ENCODE measurements at regions not wholly inside any gene's neighbourhood (a gene's known extent, or its start where the extent isn't known, plus 50 kb on each side); places are given as distances from the start of the nearest gene placed in this dataset.

DNA sequence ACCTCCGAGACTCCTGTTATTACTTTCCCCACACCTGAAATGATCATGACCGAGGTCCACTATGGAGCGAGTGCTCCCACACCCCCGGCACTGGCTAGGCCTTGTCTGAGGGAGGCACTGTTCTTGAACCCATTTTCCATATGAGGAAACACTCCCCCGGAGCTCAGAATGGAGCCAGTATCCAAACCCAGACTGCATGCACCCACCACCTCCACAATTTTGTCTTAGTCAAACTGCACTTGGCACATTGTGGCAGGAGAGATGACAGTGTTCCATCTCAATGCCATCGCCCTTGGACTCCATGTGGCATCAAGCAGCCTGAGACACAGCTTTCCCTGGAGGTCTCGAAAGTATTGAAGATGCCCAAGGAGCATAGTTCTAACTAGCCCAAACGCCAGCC is 154.1 kb downstream of the NUP210 start:
- no peak for DNase-seq (ENCODE audit: low read depth)

DNA sequence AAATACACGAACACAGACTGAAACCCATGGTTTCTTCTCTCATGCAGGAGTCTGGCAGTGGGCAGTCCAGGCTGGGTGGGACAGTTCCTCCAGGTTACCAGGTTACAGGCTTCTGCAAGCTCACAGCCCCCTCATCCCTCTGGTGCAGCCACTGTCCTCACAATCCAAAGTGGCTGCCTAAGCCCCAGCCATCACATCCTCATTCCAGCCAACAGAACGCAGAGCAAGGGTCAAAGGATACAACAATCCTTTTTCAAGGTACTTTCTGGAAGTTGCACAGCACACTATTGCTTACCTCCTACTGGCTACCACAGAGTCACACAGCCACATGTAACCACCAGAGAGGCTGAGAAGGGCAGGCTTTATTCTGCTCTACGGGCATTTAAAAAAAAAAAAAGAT is 154.6 kb downstream of the NUP210 start:
- no peak for DNase-seq (ENCODE audit: low read depth)

DNA sequence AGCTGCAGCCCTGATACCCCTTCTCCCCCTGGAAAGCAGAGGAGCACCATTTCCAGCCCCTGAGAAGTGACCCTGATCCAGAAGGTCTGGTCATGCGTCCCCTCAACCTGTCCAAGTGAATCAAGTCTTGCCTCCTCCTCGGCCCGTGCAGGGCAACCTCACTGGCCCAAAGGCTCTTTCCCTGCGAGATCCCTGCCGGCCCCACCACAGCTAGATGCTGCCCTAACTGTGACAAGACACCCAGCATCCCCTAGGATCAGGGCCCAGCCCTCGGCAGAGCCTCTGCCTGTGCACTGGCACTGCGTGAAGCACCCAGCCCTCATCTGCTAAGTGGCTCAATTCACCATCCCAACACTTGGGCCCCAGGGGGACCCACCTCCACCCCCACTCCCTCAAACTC is 155.1 kb downstream of the NUP210 start:
- no peak for DNase-seq (ENCODE audit: low read depth)

DNA sequence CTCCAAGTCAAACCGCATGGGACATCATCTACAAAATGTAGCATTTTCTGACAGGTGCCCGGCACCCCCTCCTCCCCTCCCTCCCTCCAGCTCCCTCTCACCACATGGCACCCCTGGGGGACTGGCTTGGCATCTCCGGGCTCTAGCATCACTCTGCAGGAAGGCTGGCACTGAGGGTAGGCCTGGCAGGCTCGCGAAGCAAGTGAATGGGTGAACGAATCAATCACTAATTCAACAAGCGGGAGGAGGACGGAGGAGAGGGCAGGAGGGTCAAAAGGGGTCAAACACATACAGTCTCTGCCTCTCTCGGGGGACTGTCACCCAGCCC is 155.7 kb downstream of the NUP210 start:
- no peak for DNase-seq (ENCODE audit: low read depth)

DNA sequence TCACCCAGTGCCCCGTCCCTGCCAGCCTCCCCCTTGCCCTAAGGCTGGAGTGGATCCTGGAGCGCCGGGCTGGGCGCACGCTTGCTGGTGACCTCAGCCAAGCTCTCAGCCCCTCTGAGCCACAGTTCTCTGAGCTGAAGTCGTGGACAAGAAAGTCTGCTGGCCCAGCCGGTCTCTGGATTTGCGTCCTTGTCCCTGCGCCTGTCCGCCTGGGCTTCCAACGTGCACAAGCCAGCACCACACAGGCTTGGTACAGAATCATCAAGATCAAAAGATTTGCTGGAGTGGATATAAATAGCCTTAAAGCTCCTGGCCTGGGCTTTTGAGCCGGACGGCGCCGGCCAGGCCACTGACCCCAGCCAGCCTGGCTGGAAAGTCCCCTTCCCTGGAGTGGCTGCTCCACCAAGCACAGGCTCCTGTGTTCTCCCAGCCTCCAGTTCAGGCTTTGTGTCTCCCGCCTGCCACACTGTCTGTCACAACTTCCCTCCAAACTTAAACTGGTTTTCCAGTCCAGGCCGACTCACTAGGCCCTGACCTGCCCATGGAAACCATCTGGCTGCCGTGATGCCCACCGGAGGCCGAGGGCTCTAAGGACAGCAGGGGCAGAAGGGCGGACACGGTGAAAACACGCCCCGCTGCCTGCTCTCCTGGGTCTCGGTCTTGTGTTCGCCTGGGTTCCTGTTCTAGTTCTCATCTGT is 156.2 kb downstream of the NUP210 start:
- no peak for DNase-seq (ENCODE audit: low read depth)

DNA sequence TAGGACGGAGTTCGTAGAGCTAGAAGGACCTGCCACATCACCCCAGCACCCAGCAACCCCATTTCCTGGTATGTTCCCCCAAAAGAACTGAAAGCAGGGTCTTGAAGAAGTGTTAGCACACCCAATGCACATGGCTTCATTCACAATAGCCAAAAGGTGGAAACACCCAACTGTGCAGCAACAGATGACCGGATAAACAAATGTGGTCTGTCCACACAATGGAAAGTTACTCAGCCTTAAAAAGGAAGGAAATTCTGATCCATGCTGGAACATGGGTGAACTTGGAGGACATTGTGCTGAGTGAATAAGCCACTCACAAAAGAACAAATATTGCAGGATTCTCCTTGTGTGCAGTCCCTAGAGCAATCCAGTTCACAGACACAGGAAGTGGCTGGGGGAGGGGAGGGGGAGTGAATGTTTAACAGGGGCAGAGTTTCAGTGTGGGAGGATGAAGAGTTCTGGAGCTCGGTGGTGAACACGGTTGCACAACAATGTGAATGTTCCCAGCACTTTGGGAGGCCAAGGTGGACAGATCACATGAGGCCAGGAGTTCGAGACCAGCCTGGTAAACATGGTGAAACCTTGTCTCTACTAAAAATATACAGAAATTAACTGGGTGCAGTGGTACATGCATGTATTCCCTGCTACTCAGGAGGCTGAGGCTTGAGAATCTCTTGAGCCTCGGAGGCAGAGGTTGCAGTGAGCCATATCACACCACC is 157.5 kb downstream of the NUP210 start:
- DNase-seq (ENCODE audit: low read depth) = no peak

DNA sequence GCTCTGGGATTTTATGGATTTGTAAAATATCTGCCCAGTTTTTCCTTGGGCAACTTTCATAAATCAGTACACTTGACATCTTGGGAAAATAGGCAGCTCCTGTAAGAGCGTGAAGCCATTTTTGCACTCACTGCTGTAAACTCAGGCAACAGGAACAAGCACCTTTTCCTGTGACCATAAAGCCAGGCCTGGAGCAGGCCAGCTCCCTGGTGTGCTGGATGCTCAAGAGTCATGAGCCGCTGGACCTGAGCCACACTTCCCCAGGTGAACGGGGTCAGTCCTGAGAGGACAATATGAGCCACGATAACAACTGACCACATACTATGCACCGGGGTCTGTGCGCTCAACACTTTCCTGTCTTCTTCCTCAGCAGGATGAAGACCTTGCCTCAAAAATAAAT is 158.2 kb downstream of the NUP210 start:
- no peak for DNase-seq (ENCODE audit: low read depth)

DNA sequence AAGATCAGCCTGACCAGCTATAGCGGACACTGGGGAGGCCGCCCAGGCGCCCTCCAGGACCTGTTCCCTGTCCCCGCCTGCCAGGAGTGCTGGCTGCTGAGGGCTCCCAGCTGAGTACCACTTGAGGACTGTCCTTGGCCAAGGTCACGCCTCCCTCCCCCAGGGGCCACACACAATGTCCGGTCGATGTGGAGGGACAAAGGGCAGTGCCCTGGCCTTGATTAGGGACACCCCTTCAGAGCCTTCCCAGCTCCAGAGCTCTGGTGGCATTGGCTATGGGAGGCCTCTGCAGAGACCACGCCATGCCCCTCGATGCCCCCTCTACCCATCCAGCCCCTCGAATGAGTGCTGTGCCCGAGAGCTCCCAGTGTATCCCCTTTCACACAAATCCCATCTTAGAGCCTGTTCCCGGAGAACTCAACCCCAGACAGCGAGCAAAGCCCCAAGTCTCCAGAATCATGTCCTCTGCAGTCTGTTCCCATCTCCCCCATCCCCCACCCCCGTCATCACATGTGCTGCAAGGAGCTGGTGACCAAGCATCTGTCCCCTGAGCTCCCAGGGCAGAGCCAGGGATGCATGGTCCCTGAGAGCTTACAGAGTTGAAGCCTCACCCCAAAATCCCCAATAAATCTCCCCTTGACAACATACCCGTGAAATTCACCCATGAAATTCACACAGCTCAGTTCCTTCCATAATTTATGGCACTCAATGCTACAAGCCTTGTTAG is 158.9 kb downstream of the NUP210 start:
- no peak for DNase-seq (ENCODE audit: low read depth)

DNA sequence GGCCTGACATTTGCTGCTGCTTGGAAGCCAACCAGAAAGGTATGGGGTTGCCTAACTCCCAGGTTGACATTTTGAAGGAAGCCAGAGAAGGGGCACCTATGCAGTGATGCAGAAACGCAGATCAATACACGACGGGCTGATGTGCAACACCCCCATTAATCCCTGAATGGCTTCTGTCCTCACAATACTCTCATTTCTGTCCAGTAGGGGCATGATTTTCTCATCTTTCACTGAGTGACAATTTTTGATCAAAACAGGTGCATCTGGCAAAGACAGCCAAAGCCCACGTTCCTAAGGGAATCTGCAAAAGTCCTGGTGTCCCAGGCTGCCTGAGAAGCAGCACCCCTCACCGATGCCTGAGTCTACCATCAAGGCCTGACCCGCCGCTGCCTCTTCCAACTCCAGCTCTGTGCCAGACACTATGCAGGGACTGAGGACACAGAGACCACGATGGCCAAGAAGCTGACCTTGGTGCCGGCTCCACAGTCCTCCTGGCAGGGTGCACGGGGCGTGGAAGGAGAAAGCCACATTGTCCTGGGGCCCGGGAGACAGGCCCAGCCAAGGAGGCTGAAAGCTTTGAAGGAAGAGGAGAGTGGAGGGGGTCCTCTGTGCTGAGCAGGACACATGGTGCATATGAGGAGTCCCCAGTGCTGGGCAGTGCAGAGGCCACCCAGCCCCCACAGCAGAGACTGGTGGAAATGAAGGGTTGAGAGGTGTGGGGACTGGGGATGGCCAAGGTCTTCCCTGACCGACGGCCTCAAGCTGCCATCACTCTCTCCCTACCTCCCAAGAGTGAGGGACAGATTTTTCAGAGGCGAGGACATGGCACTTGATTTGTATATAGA is 159.6 kb downstream of the NUP210 start:
- DNase-seq (ENCODE audit: low read depth) = no peak

DNA sequence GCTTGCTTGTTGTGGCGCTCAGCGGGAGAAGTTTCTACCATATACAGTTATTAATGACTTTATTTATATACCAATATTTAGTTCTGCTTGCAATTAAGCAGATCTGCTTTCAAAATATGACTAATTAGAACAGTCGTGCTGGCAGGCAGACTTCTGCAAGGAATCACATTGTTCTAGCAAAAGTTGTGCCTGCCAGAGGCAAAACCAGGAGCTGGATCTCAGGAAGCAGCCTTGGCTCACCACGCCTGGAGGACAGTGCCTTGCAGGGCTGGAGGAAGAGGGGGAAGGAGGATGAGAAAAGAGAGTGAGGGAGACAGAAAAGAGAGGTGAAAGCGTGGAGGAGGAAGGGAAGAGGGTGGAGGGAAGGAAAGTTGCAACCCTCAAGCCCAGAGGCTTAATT is 160.3 kb downstream of the NUP210 start:
- no peak for DNase-seq (ENCODE audit: low read depth)

DNA sequence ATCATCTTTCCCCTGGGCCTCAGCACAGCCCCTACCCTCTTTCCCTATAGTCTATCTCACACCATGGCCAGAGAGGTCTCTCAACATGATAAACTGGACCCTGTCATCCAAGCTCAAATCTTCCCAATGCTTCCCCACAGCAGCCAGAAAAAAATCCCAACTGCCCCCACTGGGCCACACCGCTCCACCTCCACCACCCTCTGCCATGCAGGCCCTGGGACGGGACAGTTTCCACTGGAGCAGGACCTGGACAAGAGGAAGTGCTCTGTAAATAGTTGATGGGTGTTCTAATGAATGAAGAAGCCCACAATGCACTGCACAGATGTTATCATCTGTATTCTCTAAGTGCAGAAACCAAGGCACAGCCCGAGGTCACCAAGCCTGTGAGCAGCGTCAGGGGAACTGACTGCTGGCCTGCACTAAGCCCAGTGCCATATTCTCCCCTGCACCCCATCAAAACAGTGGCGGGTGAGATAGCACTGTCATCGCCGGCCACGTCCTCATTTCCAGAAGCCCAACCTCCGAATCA is 161.1 kb downstream of the NUP210 start:
- DNase-seq (ENCODE audit: low read depth) = no peak

DNA sequence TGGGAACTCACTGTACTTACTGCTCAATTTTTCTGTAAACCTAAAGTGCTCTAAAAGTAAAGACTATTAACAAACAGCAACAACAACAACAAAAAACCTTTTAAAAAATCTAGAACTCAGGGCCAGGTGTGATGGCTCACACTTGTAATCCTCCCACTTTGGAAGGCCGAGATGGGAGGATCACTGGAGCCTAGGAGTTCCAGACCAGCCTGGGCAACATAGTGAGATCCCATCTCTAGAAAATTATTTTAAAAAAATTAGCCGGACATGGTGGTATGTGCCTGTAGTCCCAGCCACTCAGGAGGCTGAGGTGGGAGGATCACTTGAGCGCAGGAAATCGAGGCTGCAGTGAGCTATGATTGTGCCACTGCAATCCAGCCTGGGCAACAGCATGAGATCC is 161.8 kb downstream of the NUP210 start:
- DNase-seq (ENCODE audit: low read depth) = no peak

DNA sequence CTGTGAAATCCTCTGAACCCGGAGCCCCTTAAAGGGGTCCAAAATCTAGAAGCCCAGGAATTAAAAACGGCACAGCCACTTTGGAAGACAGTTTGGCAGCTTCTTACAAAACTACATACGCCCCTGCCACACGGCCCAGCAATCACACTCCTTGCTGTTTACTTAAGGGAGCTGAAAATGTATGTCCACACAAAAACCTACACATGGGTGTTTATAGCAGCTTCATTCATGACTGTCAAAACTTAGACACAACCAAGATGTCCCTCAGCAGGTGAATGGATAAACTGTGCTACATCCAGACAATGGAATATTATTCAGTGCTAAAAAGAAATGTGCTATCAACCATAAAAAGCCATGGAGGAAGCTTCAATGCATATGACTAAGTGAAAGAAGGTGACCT is 162.5 kb downstream of the NUP210 start:
- DNase-seq (ENCODE audit: low read depth) = no peak

DNA sequence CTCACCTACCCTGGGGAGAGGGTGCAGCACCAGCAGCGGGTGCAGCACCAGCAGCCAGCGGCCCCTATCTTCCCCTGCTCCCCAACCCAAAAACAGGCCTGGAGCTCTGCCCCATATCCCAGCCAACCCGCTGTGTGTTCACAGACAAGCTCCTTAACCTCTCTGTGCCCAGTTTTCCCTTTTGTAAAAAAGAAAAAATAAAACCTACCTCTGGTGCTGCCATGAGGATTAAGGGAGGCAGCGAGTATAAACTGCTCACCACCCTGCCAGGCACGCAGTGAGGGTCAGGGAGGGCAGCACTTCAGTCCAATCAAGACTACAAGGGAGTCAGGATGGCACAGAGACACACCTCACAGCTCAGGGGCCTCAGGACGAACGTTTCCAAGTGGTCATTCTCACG is 163.3 kb downstream of the NUP210 start:
- DNase-seq (ENCODE audit: low read depth) = no peak

DNA sequence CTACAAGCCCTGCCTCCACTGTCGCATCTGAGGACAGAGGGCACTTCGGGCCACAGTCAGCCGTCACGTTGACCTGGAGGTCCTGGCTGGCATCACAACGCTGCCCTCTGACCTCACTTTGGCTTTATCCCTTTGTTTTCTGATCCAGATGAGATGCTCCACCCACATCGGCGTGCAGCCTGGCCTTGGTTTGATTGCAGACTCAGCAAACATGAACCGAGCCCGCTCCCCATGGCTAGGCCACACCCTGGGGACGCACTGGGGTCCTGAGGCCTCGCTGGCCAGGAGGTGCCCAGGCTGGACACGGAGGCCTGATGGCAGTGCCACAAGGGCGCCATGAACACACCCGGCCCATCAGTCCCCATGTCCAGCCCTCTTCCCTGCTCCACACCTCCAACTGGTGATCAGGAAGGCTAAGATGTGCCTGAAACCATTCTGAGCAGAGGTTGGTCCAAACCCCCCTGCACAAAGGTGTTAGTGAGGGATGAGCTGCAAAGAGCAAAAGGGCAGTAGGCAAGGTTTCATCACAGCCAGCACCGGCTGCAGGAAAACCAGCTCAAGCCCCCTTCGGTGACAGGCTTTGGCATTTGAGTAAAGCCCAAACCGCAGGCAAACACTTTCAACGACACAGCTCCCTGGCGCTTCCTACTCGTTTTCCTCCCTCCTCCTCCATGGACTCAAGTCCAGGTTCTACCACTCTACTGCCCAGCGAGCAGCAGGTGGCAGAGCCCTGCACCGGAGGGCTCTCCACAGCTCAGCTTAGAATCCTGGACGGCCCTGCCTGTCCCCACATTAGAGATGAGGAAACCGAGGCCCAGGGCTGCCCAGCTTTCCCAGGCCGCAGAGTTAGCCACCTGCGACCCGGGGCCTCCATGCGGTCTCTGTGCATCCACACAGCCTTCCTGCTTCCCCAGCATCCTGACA is 165.8 kb downstream of the NUP210 start:
- no peak for DNase-seq (ENCODE audit: low read depth)

DNA sequence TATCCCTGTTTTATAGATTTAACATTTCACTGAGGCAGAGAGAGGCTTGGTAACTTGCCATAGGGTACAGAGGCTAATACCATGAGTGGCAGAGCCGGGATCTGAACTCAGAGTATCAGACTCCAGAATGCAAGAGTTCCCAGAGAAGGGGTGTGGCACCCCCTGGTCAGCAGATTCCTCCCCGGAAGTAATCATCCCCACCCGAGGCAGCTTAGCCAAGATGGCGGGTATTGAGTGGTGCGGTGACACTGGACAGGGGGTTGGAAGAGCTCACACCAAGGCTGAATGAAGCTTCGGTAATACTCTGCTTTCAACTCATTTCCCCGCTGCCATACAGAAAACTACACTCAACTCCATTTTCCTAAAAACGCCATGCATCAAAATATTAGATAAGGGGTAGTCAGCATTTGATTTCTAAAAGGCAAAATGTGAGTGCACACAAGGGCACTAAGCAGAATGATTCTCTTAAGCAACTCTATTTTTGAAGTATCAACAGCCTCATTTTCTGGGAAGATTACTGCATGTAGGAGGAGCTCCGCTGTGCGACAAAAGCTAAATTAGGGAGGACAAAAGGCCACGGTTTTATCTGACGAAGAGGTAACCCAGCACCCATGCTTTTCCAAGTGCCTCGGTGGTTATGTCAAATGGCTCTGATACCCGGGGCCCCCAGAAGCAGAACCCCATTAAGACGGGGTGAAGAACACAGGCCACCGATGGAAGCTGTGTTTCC is 166.7 kb downstream of the NUP210 start:
- no peak for DNase-seq (ENCODE audit: low read depth)

DNA sequence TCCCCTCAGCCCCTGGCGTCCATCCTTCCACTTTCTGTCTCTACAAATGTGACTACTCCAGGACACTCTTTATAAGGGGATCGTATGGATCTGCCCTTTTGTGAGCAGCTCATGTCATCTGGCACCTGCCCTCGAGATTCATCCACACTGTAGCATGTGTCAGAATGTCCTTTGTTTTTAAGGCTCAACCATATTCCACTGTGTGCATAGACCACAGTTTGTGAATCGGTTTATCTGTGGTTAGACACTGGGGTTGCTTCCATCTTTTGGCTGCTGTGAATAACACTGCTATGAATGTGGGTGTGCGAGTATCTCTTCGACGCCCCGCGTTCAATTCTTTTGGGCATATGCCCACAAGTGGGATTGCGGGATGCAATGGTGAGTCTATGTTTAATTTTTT is 167.9 kb downstream of the NUP210 start:
- DNase-seq (ENCODE audit: low read depth) = no peak

DNA sequence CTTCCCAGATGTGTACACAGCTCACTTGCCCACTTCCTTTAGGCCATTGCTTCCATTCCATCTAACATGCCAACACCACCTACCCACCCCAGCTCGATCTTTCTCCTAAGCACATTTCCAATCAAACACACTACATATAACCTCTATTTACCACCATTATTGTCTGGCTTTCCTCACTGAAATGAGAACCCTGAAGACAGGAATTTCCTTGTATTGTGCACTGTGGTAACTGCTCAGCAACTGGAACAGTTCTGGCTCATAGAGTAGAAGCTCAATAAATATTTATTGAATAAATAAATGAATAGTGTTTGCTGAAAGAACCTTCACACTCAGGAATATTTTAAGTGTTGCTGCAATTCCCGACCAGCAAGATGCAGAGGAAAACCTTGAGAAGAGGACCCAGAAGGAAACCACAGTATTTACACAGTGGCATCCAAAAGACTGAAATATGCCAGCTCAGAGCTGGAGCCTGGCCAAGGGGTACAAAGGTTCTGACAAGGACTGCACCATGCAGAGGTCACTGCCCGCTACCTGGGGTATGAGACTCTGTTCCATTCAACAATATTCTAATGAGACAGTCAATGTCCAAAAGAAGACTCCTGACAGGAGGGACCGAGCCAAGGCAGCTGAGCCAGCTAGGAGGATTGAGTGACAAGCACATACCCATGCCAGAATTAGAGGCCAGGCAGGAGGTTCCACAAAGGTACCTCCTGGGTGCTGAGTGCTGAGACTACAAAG is 168.8 kb downstream of the NUP210 start:
- DNase-seq (ENCODE audit: low read depth) = no peak

DNA sequence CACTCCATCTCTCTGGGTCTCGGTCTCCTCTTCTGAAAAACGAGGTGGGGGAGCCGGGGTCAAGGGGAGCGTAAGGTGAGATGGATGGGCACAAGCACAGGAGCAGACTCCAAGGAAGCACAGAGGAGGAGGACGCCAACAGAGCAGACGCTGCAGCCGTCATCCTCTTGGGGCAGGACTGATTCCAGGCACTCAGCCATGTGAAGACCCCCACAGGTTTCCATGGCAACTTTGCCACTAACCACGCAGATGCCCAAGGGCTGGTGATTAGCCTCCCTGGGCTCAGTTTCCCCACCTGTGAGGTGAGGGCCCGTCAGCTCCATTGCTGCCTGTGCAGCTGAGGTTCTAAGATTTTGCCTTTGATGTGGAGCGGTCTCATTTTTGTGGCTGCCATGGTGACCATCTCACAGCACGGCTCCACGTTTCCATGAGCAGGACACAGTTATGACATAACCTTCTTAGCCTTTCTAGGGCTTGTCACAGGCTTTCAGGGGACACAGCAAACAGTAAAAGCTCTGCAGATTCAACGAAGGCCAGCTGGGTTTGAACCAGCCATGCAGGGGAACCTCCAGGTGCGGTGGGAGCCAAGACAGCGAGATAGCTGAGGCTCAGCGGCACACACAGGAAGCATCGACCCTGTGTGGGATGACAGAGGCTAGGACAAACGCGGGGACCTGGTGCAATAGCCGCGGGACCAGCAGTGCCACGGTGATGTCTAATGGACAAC is 170.3 kb downstream of the NUP210 start:
- DNase-seq (ENCODE audit: low read depth) = no peak

Measured in RPMI7951 (cell line).